Inflammatory macrophage (primary cell): ENCODE measurements at regions not wholly inside any gene's neighbourhood (a gene's known extent, or its start where the extent isn't known, plus 50 kb on each side); places are given as distances from the start of the nearest gene placed in this dataset.

ENCODE experiments used
- DNase-seq, 2 donors: peaks; one replicate each; pipeline ENCODE4 v3.0.0-alpha.2; 2020 to 2022

GRCh38 chrY:21370494-21370893, 140.6 kb upstream of the RBMY1B start:
- DNase-seq: no peak

- DNase-seq: no peak
These were observed 117.0 kb upstream of the RBMY1B start for GRCh38 chrY:21394116-21394515.

GRCh38 chrY:21422221-21422620, 88.9 kb upstream of the RBMY1B start:
- DNase-seq: peak; percentile 8 to 35

GRCh38 chrY:21440536-21440935, 70.6 kb upstream of the RBMY1B start:
- peak; percentile 1 to 47 for DNase-seq

GRCh38 chrY:21453644-21454043, 57.5 kb upstream of the RBMY1B start:
- no peak for DNase-seq

- no peak for DNase-seq
These were observed 57.0 kb upstream of the RBMY1B start for GRCh38 chrY:21454133-21454532.

GRCh38 chrY:21459648-21460047, 51.5 kb upstream of the RBMY1B start:
- no peak for DNase-seq
